H1 (cell line): ENCODE measurements at regions not wholly inside any gene's neighbourhood (a gene's known extent, or its start where the extent isn't known, plus 50 kb on each side); places are given as distances from the start of the nearest gene placed in this dataset.

ENCODE experiments used
- CTCF ChIA-PET: fragments of 300-600 bp; sonication (Branson Sonifier 250); formaldehyde crosslinking; loops from one replicate; lab custom pipeline; 2021; ENCODE audit not compliant: partially characterized antibody; lab: Charles Lee
- POLR2A ChIA-PET: fragments of 300-600 bp; sonication (Branson Sonifier 250); formaldehyde crosslinking; loops from one replicate; lab custom pipeline; 2021; ENCODE audit warnings: inconsistent platforms; ENCODE audit not compliant: partially characterized antibody; lab: Charles Lee
- DNase-seq, 2 experiments: peaks; one replicate each; pipeline versions ENCODE4 v3.0.0 to v3.0.0-alpha.2; 2010 to 2022; ENCODE audit warnings: low spot score in 2 of 2, low read depth in 1 of 2, mixed read lengths in 1 of 2
- FAIRE-seq: peaks from 2 replicates; lab custom pipeline; 2011; peaks lifted over from hg19 to GRCh38; lab: Jason Lieb, UNC
- H2AFZ ChIP-seq: 2 replicates; pipeline ENCODE4 v1.8.1; 2012; ENCODE audit warnings: low read length, inconsistent platforms
- H2AK5ac ChIP-seq: 2 replicates; pipeline ENCODE4 v1.6.1; 2013; ENCODE audit warnings: low read depth, low read length
- H2BK120ac ChIP-seq: replicated peaks from 2 replicates; pipeline ENCODE3; 2013; ENCODE audit warnings: low read depth, low read length, inconsistent platforms
- H2BK12ac ChIP-seq: 2 replicates; pipeline ENCODE4 v1.6.1; 2013; ENCODE audit warnings: low read depth, low read length
- H2BK15ac ChIP-seq: 2 replicates; pipeline ENCODE4 v1.6.1; 2013; ENCODE audit warnings: low read length
- H2BK20ac ChIP-seq: 2 replicates; pipeline ENCODE4 v1.6.1; 2013; ENCODE audit warnings: low read length
- H2BK5ac ChIP-seq: 2 replicates; pipeline ENCODE4 v1.6.1; 2013; ENCODE audit warnings: low read depth, low read length
- H3K14ac ChIP-seq: 2 replicates; pipeline ENCODE4 v1.6.1; 2013; ENCODE audit warnings: inconsistent platforms; ENCODE audit not compliant: insufficient read length
- H3K18ac ChIP-seq: 2 replicates; pipeline ENCODE4 v1.6.1; 2013; ENCODE audit warnings: low read length; ENCODE audit errors: extremely low read depth
- H3K23ac ChIP-seq: 2 replicates; pipeline ENCODE4 v1.6.1; 2013; ENCODE audit warnings: inconsistent platforms; ENCODE audit not compliant: insufficient read length
- H3K23me2 ChIP-seq: 2 replicates; pipeline ENCODE4 v1.6.1; 2013; ENCODE audit warnings: low read depth, low read length
- H3K27ac ChIP-seq: 2 replicates; pipeline ENCODE4 v1.6.1; 2011; ENCODE audit warnings: low read depth, low read length, inconsistent platforms
- H3K27me3 ChIP-seq, 4 experiments: replicated peaks in 1 of 4; 1 replicate in 1 of 4; 2 replicates in 3 of 4; pipeline versions ENCODE4 v1.6.1 to v1.8.1; 2011 to 2013; ENCODE audit warnings: low read length in 3 of 4, mild to moderate bottlenecking in 3 of 4, inconsistent platforms in 2 of 4, mixed read lengths in 2 of 4, moderate library complexity in 1 of 4; ENCODE audit not compliant: control insufficient read depth in 3 of 4, insufficient read depth in 3 of 4; ENCODE audit errors: extremely low read depth in 1 of 4
- H3K36me3 ChIP-seq, 4 experiments: 2 replicates each; pipeline versions ENCODE4 v1.6.1 to v1.8.1; 2011 to 2013; ENCODE audit warnings: mild to moderate bottlenecking in 4 of 4, low read length in 3 of 4, moderate library complexity in 2 of 4, control low read depth in 1 of 4, inconsistent platforms in 1 of 4; ENCODE audit not compliant: insufficient read depth in 4 of 4, control insufficient read depth in 2 of 4
- H3K4ac ChIP-seq: replicated peaks from 2 replicates; pipeline ENCODE3; 2013; ENCODE audit warnings: low read length, low read depth, mixed read lengths, inconsistent platforms; ENCODE audit not compliant: insufficient read length
- H3K4me1 ChIP-seq, 4 experiments: replicated peaks in 1 of 4; 1 replicate in 1 of 4; 2 replicates in 3 of 4; pipeline versions ENCODE4 v1.6.1 to v1.8.1; 2011 to 2013; ENCODE audit warnings: low read length in 3 of 4, inconsistent platforms in 2 of 4, mixed read lengths in 1 of 4; ENCODE audit not compliant: insufficient read depth in 4 of 4, control insufficient read depth in 3 of 4
- H3K4me2 ChIP-seq, 2 experiments: 2 replicates each; pipeline versions ENCODE4 v1.6.1 to v1.8.1; 2011 to 2013; ENCODE audit warnings: low read depth in 2 of 2, low read length in 2 of 2, control low read depth in 1 of 2, inconsistent platforms in 1 of 2, mild to moderate bottlenecking in 1 of 2; ENCODE audit not compliant: insufficient read depth in 1 of 2
- H3K4me3 ChIP-seq, 4 experiments: fragments of 200-600, 300-600 bp in 1 of 4; sonication (generic), shearing (Covaris generic), sonication (Bioruptor Twin) in 1 of 4; 2 replicates each; pipeline versions ENCODE4 v1.5.1 to v1.8.1; 2011 to 2016; ENCODE audit warnings: low read length in 4 of 4, low read depth in 3 of 4, control low read depth in 2 of 4, inconsistent platforms in 2 of 4, mild to moderate bottlenecking in 2 of 4, mixed read lengths in 1 of 4, moderate library complexity in 1 of 4; ENCODE audit not compliant: insufficient read depth in 2 of 4; ENCODE audit errors: extremely low read depth in 1 of 4
- H3K56ac ChIP-seq: replicated peaks from 2 replicates; pipeline ENCODE3; 2013; ENCODE audit warnings: low read depth, mild to moderate bottlenecking, mixed read lengths, low read length, inconsistent platforms; ENCODE audit not compliant: insufficient read length
- H3K79me1 ChIP-seq: 2 replicates; pipeline ENCODE4 v1.6.1; 2013; ENCODE audit warnings: low read depth, low read length, control low read depth
- H3K79me2 ChIP-seq, 2 experiments: 2 replicates each; pipeline versions ENCODE4 v1.6.1 to v1.8.1; 2012 to 2013; ENCODE audit warnings: low read length in 2 of 2, mild to moderate bottlenecking in 2 of 2, inconsistent platforms in 1 of 2; ENCODE audit not compliant: insufficient read depth in 2 of 2, control insufficient read depth in 1 of 2
- H3K9ac ChIP-seq, 4 experiments: replicated peaks in 1 of 4; 1 replicate in 1 of 4; 2 replicates in 3 of 4; pipeline versions ENCODE4 v1.6.1 to v1.8.1; 2011 to 2013; ENCODE audit warnings: low read depth in 3 of 4, low read length in 3 of 4, control low read depth in 2 of 4, mild to moderate bottlenecking in 2 of 4, moderate library complexity in 2 of 4, inconsistent platforms in 1 of 4; ENCODE audit errors: extremely low read depth in 1 of 4
- H3K9me3 ChIP-seq, 2 experiments: 2 replicates each; pipeline versions ENCODE4 v1.6.1 to v1.8.1; 2012 to 2013; ENCODE audit warnings: mild to moderate bottlenecking in 2 of 2, moderate library complexity in 2 of 2, control low read depth in 1 of 2, inconsistent platforms in 1 of 2, low read depth in 1 of 2, low read length in 1 of 2, mixed read lengths in 1 of 2; ENCODE audit not compliant: insufficient read depth in 2 of 2
- H4K20me1 ChIP-seq, 2 experiments: replicated peaks in 1 of 2; 2 replicates each; pipeline versions ENCODE3 to v1.8.1; 2011 to 2013; ENCODE audit warnings: inconsistent platforms in 2 of 2, low read length in 2 of 2, mild to moderate bottlenecking in 1 of 2; ENCODE audit not compliant: insufficient read depth in 2 of 2, control insufficient read depth in 1 of 2
- H4K5ac ChIP-seq: 2 replicates; pipeline ENCODE4 v1.6.1; 2013; ENCODE audit warnings: low read length, low read depth, mixed read lengths, inconsistent platforms; ENCODE audit not compliant: insufficient read length
- H4K8ac ChIP-seq: 2 replicates; pipeline ENCODE4 v1.8.0; 2013; ENCODE audit warnings: mild to moderate bottlenecking, moderate library complexity, low read length, inconsistent platforms; ENCODE audit not compliant: insufficient read depth; ENCODE audit errors: extremely low read depth
- H4K91ac ChIP-seq: replicated peaks from 2 replicates; pipeline ENCODE3; 2013; ENCODE audit warnings: low read length, mixed read lengths, inconsistent platforms; ENCODE audit not compliant: insufficient read length
- BACH1 ChIP-seq: IDR thresholded peaks from 2 replicates; pipeline ENCODE4 v1.6.1; 2012; ENCODE audit warnings: low read length, improper control_type of control experiment
- NRF1 ChIP-seq: IDR thresholded peaks from 2 replicates; pipeline ENCODE4 v1.6.1; 2011; ENCODE audit warnings: mild to moderate bottlenecking, low read depth, low read length, improper control_type of control experiment
- RFX5 ChIP-seq: IDR thresholded peaks from 2 replicates; pipeline ENCODE4 v1.6.1; 2011; ENCODE audit warnings: low read depth, low read length, improper control_type of control experiment, borderline replicate concordance
- ZNF274 ChIP-seq: IDR thresholded peaks from 2 replicates; pipeline ENCODE4 v1.7.0; 2012; ENCODE audit warnings: low read length, borderline replicate concordance; ENCODE audit errors: extremely low read depth
- WGBS, 2 experiments: shearing (Covaris generic) in 1 of 2; methylation state at CpG; one replicate each; pipeline versions ENCODE4 v1.1.6 to v1.1.7; 2013 to 2015; ENCODE audit warnings: low lambda C conversion rate in 2 of 2, mixed read lengths in 2 of 2, inconsistent platforms in 1 of 2, low coverage in 1 of 2, missing lambda C conversion rate in 1 of 2; ENCODE audit not compliant: insufficient replicate concordance in 2 of 2, insufficient coverage in 1 of 2, insufficient read length in 1 of 2; ENCODE audit errors: extremely low coverage in 1 of 2, missing lambda C conversion rate in 1 of 2; 5-methylcytosine and 5-hydroxymethylcytosine counted together

GRCh38 chr16:22668318-22668717 is 145.6 kb upstream of the HS3ST2 start:
- no peak overlapping the region for H3K4me3 ChIP-seq
- H2AFZ ChIP-seq, result no peak overlapping the region
- H3K56ac ChIP-seq, result no peak overlapping the region
- no peak overlapping the region for H4K5ac ChIP-seq
- ChIA-PET CTCF (interaction anchor here (0.6 to 1.4 kb wide), 2 partner anchors 37 to 145 kb away, joined by 3 read pairs; no protein-coding TSS in a partner anchor), POLR2A (no interaction called here)
- no peaks in the 10 kb centered on the region for H3K79me1 ChIP-seq
- no peak overlapping the region for H3K23ac ChIP-seq
- no peak overlapping the region for H2BK12ac ChIP-seq
- no peak for FAIRE-seq
- no peak overlapping the region for H4K91ac ChIP-seq
- H4K8ac ChIP-seq, result no peak overlapping the region
- no peak overlapping the region for H2BK5ac ChIP-seq
- peaks cover 0 to 6% (median 1%) of the 10 kb centered on the region in 4 experiments; a peak in 2 of 7 replicates for H3K4me1 ChIP-seq
- peaks cover 0 to 3% (median 1%) of the 10 kb centered on the region in 4 experiments; a peak in 1 of 7 replicates for H3K27me3 ChIP-seq
- no peak overlapping the region for H3K14ac ChIP-seq
- H3K18ac ChIP-seq, result no peak overlapping the region
- no peaks in the 10 kb centered on the region for H3K9me3 ChIP-seq
- no peaks in the 10 kb centered on the region for H3K36me3 ChIP-seq
- no peaks in the 10 kb centered on the region for H3K79me2 ChIP-seq
- no peaks in the 10 kb centered on the region for H4K20me1 ChIP-seq
- H3K4ac ChIP-seq, result no peak overlapping the region
- H3K23me2 ChIP-seq, result no peaks in the 10 kb centered on the region
- no peak overlapping the region for H3K4me2 ChIP-seq
- DNase-seq, result no peak
- H2BK20ac ChIP-seq, result no peak overlapping the region
- no peak overlapping the region for H2BK15ac ChIP-seq
- 93% methylated on average over 3 of the region's 3 CpGs; no CpG with 5 or more reads in 1 of the 2 experiments for WGBS, 2 experiments
- no peak overlapping the region for H2AK5ac ChIP-seq
- H3K9ac ChIP-seq, result no peak overlapping the region
- H2BK120ac ChIP-seq, result no peak overlapping the region
- H3K27ac ChIP-seq, result no peak overlapping the region
- TF ChIP-seq BACH1 (no peak), NRF1 (no peak), RFX5 (no peak), ZNF274 (no peak)
